ENCODE measurements at regions not wholly inside any gene's neighbourhood (a gene's known extent, or its start where the extent isn't known, plus 50 kb on each side); places are given as distances from the start of the nearest gene placed in this dataset.
"Not testable (repeated sequence)": the region's sequence is repeated elsewhere in the genome, so short reads cannot be mapped to it uniquely, and the experiment has no call there.

DNA sequence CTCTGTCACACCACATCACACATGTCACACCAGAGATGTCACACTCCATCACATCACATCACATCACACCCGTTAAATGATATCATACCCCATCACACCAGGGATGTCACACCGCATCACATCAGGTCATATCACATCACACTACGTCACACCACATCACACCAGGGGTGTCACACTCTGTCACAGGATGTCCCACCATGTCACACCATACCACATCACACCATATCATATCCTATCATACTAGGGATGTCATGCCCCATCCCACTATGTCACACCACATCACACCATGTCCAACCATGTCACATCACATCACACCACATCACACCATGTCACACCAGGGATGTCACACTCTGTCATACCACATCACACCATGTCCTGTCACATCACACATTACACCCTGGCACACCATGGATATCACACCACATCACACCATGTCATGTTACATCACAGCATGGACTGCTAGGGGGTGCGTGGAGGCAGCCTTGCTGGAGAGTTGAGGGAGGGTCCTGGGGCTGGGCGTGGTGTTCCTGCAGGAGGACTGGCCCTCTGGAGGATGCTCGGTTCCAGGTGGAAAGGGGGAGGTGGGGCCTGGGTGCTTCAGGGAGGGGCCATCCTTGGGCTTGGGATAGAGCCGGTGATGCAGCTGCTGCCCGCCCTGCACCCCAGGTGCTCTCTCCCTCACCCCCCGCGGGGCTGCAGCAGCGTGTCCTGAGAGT is 134.6 kb downstream of the TMEM121 start:
- TF ChIP-seq, protein P1, sequence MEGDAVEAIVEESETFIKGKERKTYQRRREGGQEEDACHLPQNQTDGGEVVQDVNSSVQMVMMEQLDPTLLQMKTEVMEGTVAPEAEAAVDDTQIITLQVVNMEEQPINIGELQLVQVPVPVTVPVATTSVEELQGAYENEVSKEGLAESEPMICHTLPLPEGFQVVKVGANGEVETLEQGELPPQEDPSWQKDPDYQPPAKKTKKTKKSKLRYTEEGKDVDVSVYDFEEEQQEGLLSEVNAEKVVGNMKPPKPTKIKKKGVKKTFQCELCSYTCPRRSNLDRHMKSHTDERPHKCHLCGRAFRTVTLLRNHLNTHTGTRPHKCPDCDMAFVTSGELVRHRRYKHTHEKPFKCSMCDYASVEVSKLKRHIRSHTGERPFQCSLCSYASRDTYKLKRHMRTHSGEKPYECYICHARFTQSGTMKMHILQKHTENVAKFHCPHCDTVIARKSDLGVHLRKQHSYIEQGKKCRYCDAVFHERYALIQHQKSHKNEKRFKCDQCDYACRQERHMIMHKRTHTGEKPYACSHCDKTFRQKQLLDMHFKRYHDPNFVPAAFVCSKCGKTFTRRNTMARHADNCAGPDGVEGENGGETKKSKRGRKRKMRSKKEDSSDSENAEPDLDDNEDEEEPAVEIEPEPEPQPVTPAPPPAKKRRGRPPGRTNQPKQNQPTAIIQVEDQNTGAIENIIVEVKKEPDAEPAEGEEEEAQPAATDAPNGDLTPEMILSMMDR (conservative IDR thresholded peaks at IDR 0.05; ENCODE audit: low read depth, low read length): no peak
- DNase-seq (ENCODE audit: low read depth): no peak
- H3K4me3 ChIP-seq (ENCODE audit: low read depth, low read length): no peak overlapping the region

GRCh38 chr14:105662043-105662442 is 135.7 kb downstream of the TMEM121 start:
- not testable (repeated sequence) for DNase-seq (ENCODE audit: low read depth); H3K4me3 ChIP-seq (ENCODE audit: low read depth, low read length)

GRCh38 chr14:105662592-105662991 is 136.2 kb downstream of the TMEM121 start:
- H3K4me3 ChIP-seq (ENCODE audit: low read depth, low read length); DNase-seq (ENCODE audit: low read depth): not testable (repeated sequence)

GRCh38 chr14:105663323-105663722 is 136.9 kb downstream of the TMEM121 start:
- not testable (repeated sequence) for DNase-seq (ENCODE audit: low read depth); H3K4me3 ChIP-seq (ENCODE audit: low read depth, low read length)

GRCh38 chr14:105663818-105664596 is 137.6 kb downstream of the TMEM121 start:
- not testable (repeated sequence) for H3K4me3 ChIP-seq (ENCODE audit: low read depth, low read length)

GRCh38 chr14:105664691-105665090 is 138.3 kb downstream of the TMEM121 start:
- DNase-seq (ENCODE audit: low read depth): no peak
- no peak overlapping the region for H3K4me3 ChIP-seq (ENCODE audit: low read depth, low read length)
- TF ChIP-seq, protein P1 (conservative IDR thresholded peaks at IDR 0.05; ENCODE audit: low read depth, low read length): no peak

More at GRCh38 chr14:105663818-105664596, 137.6 kb downstream of the TMEM121 start:
- not testable (repeated sequence) for DNase-seq (ENCODE audit: low read depth)

GRCh38 chr14:105665247-105665950 is 139.0 kb downstream of the TMEM121 start:
- H3K4me3 ChIP-seq (ENCODE audit: low read depth, low read length): no peak overlapping the region
- no peak for DNase-seq (ENCODE audit: low read depth)
- TF ChIP-seq, protein P1 (conservative IDR thresholded peaks at IDR 0.05; ENCODE audit: low read depth, low read length): no peak

DNA sequence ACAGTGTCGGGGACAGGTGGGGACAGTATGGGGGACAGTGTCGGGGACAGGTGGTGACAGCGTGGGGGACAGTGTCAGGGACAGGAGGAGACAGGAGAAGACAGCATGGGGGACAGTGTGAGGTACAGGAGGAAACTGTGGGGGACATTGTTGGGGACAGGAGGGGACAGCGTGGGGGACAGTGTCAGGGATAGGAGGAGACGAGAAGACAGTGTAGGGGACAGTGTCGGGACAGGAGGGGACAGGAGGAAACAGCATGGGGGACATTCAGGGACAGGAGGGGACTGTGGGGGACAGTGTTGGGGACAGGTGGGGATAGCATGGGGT is 139.5 kb downstream of the TMEM121 start:
- TF ChIP-seq, protein P1 (conservative IDR thresholded peaks at IDR 0.05; ENCODE audit: low read depth, low read length): no peak
- no peak overlapping the region for H3K4me3 ChIP-seq (ENCODE audit: low read depth, low read length)
- no peak for DNase-seq (ENCODE audit: low read depth)

- TF ChIP-seq, protein P1 (conservative IDR thresholded peaks at IDR 0.05; ENCODE audit: low read depth, low read length): no peak
- no peak for DNase-seq (ENCODE audit: low read depth)
- no peak overlapping the region for H3K4me3 ChIP-seq (ENCODE audit: low read depth, low read length)
Observed at GRCh38 chr14:105666420-105666819, 140.0 kb downstream of the TMEM121 start.

DNA sequence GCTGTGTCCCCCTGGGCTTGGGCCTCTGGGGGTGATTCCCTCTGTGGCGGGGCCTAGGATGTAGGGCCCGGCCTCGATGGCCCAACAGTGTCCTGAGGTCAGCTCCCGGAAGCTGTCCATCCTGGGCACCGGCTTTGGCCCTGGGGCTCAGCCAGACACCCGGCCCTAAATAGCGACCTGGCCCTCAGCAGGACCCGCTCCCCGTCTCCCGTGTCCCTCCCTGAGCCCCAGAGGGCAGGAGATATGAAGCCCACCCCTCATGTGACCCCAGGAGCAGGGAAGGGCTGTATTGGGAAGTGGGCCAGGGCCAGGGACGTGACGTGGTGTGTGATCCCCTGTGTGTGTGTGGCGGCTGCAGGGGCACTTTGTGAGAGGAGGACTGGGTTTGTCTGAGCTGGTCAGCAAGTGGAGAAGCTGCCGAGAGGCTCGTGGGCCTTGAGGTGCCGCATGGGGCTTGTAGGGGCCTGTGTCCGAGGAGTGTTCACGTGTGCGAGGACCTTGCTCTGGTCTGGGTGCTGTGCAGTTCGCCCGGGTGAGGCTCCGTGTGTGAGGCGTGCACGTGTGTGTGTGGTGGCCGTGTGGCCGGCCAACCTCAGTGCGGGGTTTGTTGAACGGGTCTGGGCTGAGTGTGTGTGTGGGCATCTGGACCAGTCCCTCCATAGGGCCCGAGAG is 140.7 kb downstream of the TMEM121 start:
- H3K4me3 ChIP-seq (ENCODE audit: low read depth, low read length); DNase-seq (ENCODE audit: low read depth): not testable (repeated sequence)

DNA sequence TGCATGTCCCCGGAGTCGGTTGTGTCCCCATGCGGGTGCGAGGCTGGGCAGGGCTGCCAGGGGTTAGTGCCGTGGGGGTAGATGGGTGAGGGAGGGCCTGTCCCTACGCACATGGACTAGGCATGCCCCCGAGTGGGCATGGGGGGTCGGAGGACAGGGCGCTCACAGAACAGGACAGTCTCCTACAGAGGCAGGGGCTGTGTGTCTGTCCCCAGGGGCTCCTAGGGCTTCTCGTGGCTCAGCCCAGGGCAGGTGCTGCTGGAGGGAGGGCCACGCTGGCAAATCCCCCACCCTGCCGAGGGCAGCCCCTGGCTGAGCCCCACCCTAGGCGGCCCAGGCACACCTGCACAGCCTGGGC is 141.3 kb downstream of the TMEM121 start:
- H3K4me3 ChIP-seq (ENCODE audit: low read depth, low read length); DNase-seq (ENCODE audit: low read depth): not testable (repeated sequence)

DNA sequence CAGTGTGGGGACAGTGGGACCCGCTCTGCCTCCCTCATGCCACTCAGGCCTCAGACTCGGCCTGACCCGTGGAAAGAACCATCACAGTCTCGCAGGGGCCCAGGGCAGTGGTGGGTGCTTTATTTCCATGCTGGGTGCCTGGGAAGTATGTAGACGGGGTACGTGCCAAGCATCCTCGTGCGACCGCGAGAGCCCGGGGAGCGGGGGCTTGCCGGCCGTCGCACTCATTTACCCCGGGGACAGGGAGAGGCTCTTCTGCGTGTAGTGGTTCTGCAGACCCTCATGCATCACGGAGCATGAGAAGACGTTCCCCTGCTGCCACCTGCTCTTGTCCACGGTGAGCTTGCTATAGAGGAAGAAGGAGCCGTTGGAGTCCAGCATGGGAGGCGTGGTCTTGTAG is 141.6 kb downstream of the TMEM121 start:
- not testable (repeated sequence) for DNase-seq (ENCODE audit: low read depth); H3K4me3 ChIP-seq (ENCODE audit: low read depth, low read length)
